Stimulated activated CD4-positive, alpha-beta T cell treated with anti-CD3 and anti-CD28 coated beads, Interleukin-15, amount 100 ng/mL, for 24 hours (primary cell): ENCODE measurements at regions not wholly inside any gene's neighbourhood (a gene's known extent, or its start where the extent isn't known, plus 50 kb on each side); places are given as distances from the start of the nearest gene placed in this dataset.

ENCODE experiments used
- DNase-seq: peaks from one replicate; pipeline ENCODE4 v3.0.0-alpha.2; 2020

DNA sequence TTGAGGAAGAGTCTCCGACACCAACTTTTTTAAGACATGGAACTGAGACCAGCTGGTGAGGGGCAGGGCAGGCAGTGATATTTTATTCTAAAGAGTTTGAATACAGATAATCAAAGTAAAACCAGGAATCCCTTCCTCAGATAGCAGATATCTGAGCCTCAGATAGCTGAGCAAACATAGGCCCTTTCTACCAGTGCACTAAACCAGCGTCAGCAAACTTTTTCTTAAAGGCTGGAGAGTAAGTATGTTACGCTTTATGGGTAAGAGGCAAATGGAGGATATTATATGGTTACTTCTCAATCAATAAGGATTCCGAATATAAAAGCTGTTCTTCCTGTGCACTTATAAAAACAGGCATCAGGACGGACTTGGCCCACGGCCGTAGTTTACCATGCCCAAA, 73.9 kb downstream of the WNT5A start:
- DNase-seq, result no peak

DNA sequence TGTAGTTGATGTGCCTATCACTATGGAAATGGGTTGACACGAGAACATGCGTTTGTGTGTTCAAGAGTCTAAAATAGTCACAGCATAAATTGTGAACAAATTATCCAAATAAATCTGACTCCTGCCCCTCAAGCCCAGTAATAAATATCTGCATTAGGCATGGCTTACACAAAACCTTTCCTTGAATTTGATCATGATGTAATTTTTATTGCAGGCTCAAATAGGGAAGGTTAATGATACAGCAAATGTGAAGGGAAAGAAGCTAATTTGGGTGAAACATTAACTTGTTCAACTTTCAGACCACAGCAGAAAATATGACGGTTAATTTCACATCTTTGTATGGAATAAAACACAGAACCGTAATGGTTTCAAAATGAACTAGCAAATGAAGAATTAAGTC, 74.6 kb downstream of the WNT5A start:
- DNase-seq, result no peak

DNA sequence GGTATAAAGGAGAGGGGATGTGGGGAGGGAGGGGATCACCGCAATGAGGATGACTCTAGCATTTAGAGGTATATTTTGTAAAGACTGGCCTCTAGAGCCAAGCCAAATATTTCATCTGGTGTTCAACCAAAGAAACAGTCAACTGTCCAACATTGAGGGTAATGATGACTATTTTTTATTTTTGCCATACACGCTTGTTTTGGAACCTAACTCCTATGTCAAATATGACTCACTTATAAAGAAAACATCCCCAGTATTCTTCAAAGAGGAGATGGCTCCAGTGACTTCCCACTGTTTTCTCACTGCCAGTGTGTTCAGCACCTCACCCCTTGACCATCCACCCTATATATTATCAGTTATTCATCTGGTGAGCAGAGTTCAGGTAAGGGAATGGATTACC, 77.3 kb downstream of the WNT5A start:
- no peak for DNase-seq

DNA sequence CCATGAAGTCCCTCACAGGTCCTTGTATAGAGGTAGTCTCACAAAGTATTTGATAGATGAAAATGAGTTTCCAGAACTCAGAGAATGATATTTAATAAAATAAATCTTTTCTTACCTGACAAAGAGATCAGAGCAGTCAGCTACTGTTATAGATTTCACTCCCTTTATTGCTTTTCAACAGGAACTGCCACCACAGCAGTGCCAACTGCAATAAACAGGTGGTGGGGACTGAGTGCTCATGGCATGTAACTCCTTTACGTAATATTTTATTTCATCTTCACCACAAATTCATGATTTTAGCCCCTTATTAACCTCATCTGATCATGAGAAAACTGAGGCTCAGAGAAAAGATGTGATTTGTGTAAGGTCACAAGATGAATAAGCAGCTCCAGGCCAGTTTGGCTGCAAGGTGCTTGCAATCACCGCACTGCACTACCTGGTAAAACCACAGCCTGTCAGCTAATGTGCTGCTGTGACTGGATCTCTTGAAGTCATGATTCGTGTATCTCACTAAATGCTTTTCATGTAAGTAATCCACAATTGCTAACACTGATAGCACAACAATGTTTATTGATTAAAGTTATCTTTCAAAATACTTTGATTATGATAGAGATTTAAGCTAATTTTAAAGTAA, 78.8 kb downstream of the WNT5A start:
- no peak for DNase-seq

DNA sequence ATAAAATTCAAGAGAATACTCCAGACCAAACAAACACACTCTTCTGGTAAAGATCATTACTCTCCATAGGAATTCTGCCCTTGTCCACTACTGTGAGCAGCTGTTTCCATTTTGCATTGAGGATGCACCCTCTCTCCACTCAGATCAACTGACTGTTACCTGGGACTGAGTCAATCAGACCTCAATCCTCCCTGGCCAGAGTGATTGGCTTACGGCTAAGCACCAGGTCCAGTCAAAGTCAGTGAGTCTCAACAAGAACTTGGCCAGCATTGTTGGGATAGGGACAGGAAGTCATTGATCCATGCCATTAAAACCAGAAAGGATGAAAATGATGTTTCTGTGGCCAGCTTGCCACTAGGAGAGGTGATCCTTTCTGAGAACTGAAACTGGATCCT, 79.7 kb downstream of the WNT5A start:
- DNase-seq, result no peak

DNA sequence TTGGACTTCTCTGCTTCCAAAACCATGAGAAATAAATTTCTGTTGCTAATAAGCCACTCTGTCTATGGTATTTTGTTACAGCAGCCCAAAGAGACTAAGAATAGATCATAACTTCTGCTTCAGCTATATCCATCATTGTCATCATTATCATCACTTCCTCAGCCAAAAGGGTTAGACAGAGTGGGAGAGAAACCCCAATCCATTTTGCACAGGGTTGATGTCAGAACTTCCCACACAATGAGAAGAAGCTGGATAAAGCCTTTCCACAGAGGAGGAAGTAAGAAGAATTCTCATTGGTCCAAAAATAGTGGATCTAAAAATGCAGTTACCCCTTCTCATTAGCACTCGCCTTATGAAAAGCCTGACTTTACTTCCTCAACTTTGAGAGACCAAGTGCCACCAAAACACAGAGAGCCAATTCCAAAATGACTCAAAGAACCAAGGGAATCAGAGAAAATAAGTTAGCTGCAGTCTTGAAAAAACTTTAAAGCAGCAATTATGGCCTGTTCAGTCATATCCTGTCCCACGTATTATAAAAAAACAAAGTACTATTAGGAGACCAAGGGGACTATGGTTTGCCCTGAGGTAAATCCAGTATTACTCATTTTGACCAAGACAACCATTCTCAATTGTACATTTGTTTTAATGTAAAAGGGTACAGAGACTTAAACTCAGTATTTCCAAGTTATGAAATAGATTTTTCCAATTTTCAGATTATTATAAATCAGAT, 80.2 kb downstream of the WNT5A start:
- DNase-seq, result no peak

DNA sequence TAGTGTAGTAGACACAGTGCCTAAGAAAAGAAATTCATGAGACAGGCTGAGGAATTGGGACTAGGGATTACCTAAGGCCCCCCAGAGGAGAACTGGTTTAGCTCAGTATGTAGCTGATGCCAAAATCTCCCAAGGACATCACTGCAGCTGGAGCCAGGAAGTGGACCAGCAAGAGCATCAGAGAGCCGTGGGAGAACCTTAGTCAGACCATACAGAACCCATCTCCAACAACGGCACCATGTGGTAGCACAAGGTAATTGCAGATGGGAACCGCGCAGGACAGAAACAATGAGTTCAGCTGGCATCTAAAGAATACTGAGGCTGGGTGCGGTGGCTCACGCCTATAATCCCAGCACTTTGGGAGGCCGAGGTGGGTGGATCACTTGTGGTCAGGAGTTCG, 81.7 kb downstream of the WNT5A start:
- peak; percentile 6 for DNase-seq

DNA sequence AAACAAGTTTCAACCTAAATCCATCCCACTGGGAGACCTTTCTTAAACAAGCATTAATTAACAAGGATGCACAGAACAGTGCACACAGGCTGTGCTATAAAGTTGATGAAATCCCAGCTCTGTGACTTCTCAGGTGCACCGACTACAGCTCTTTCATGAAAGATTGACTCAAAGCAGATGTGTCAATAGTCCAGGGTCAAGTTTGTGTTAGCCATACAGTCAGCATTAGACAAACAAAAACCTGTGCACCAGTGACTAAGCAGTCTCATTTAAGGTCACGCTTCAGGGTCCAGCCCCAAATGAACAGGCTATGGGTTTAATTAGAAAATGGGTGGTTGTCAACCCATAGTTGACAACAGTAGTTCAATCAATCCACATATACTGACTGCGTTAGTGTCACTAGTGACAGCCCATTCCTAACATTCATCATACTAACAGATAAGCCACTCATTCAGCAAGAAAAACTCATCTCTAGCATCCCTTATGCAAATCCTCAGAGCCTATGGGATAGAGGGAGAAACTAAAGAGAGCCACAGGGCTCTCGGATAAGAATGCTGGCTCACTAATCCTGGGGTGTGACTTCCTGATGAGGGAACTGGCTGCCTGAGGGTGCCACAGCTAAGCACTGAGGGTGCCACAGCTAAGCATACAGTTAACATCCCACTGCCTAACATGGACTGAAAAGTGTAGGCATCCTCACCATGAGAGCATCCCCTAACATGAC, 84.1 kb downstream of the WNT5A start:
- DNase-seq, result no peak

DNA sequence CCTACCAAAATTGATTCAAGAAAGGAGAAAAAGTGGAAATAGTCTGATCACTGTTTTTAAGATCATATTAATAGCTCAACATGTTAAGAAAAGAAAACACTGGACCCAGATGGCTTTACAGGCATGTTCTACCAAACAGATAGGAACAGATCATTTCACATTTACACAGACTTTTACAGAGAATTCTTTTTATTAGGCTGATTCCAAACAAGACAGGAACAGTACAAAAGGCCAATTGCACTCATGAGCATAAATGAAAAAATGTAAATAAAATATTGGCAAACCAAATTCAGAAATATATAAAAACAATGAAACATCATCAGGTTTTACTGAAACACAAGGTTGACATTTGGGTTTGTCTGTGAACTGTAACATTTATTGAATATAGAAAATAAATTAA, 106.5 kb downstream of the WNT5A start:
- DNase-seq, result no peak

DNA sequence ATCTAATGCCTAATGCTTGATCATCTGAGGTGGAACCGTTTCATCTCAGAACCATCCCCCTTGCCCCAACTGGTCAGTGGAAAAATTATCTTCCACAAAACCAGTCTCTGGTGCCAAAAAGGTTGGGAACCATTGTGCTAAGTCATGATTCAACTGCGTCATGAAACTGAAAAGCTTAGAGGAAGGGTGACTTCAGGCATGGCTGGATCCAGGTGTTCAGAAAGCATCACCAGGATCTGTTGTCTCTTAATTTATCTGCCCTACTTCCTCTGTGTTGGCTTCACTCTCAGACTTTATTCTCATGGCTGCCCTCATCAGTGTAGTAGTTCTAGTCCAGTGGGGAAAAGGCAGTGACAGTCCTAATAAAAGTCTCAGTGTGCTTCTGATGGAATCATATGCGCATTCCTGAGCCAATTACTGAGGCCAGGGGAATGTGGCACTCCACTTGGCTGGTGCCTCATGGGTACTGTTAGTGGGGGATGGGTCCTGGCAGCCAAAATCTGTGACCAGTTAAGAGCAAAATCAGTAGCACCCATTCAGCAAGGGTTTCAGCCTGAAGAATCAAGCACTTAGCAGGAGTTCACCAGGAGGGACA, 110.3 kb downstream of the WNT5A start:
- DNase-seq, result no peak

DNA sequence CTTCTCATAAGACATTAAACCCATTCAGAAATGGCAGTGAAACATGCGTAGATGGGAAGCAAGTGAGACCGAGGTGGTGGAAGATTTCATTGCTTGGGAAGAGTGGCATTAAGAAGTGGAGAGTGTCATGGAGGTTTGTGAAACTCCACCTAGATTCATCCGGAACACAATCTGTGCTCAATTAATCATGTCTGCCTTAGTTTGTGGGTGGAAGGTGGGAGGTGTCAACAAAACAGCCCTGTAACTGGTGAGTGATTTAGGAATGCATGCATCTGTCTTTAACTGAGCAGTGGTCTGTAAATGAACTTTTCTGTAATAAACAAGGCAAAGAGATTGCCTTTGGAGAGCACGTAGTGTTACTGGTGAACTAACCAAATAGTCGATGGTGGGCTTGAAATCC, 113.7 kb downstream of the WNT5A start:
- DNase-seq, result no peak

DNA sequence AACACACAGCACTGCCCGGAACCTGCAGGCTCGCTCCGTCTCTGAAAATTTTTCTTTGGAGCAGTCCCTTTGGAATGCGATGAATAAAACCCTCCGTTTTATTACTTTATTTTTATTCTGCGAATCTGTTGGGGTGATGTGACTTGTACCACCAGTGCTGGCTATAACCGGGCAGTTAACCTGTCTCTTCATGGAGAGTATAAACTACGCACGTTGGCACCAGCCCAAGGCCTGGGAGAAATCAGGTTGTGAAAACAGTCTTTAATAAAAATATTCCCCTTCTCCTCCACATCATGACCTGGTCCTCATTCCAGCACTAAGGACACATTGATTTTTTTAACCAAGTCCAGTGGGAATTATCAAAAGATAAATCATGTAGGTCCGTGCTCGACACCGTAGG, 116.8 kb downstream of the WNT5A start:
- DNase-seq, result no peak

DNA sequence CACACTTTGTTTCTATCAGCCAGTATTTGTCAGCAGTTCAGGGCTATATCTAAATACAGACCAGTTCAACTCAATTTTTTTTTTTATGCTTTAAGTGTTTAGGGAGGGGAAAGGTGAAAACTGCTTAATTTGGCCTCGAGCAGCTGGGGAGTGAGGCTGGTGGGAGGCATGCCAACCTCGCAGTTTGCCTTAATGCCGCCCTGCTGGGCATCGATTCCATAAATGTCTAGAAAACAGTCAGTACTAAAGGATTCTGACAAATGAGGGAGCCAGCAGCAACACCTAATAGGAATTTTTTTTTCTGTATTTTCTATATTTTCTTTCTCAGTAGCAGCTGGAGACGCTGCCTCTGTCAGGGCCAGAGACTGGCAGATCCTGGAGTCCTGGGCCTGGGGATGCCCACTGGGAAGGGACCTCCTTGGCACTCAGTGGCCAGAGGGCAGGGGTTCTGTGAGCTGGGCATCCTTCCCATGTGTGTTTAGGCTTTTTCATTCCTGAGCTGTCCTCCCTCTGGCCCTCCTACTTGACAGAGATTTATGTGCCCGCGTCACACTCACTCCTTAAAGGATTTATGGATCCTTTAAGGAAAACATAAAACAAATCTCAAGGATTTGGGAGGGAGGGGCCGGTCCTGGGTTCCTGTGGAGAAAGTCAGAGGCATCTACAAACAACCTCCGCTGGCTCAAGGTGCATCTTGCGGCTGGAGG, 117.8 kb downstream of the WNT5A start:
- no peak for DNase-seq

DNA sequence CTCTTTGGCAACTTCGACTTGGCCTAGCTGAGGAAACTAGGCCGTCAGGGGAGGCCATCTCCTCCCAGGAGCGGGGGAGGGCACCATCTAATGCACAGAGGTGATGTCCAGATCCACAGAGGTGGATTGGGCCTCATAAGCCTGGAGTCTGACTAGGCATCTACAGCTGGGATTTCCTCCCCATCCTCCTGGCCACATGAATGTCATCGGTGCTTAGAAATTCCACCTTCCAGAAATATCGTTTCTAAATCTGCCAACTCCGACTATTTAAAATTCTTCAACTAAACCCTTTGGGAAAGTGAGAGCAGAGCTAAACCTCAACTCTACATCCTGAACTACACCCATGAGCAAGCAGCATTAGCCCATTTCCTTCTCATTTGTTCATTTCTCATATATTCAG, 118.7 kb downstream of the WNT5A start:
- no peak for DNase-seq

DNA sequence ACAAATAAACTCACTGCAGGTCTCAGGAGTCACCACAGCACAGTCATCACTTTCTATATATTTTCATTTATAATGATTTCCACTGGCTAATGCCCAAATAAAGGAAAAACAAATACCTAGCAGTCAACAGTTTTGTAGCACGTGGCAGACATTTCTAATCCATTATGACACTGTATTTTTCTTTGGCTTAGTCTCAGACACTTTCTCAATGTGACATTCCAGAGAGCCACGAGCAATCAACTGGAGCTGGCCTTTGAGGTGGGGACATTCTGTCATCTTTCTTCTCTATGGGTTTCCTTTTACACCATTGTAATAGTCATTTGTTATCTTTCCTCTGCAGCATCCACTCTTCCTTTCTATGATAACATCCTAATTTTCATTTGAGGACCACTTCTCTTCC, 119.7 kb downstream of the WNT5A start:
- no peak for DNase-seq

DNA sequence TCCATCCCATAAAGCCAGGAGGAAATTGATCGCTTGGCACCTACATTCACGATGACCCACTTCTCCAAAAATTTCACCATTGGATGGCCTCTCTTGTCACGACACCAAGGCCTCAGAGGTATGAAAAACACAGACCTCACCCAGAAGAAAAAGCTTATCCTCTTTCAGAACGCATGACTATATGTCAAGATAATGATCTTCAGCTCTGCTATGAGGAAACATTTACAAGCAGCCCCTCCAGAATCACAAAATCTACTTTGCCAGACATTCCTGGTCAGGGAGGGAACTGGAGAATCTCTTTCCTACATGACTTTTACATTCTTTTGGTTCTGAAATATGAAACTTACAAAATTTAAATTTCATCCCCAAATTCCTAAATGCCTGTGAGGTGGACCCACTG, 122.7 kb downstream of the WNT5A start:
- DNase-seq, result no peak

DNA sequence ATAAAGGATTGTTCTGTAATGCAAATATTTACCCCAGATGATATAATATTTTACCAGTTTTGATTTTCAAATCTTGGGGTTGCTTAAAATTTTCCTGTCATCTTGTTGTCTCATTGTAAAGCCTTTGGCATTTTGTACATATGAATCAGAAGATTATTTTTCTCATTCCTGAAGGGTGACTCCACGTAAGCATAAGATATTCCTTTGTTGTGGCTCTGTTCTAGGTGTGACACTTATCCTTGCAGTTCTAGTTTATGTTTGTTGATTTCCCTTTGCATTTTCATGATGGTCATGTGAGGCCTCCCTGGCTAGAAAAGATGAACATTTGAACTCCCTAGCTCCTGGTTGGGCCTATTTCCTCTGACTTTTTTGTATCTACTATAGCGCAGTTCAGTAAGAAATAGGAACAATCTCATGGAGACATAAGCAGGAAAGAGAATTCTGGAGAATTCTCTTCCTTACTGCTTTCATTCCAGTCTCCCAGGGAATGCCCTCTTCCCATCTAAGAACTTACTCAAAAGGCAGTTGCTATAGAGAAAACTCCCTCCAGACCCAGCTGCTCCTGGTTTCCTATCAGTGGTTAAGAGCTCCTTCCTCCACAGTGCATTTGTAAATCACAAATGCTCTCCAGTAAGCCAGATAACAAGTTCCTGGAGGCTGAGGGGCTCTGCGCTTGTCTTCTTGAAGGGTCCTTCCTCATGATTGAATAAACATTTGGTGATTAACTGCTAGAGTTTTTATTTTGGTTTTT, 124.7 kb downstream of the WNT5A start:
- DNase-seq, result no peak

DNA sequence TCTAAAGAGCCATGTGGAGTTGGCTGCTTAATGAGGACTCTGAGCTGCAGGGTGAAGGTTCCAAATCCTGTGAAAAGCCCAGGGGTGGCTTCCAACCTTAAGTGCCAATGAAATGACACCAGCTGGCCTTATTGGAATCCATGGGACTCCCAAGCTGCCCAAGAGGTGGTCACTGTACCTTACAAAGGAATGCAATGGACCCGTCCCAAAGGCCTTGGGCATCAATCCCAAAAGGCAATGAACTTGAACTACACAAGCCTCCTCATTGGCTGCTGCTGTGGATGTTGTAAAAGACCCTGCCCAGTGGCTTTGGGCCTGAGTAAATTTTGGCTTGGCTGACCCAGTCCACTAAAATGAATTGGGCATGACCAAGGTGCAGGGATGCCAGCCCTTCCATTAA, 129.3 kb downstream of the WNT5A start:
- no peak for DNase-seq

DNA sequence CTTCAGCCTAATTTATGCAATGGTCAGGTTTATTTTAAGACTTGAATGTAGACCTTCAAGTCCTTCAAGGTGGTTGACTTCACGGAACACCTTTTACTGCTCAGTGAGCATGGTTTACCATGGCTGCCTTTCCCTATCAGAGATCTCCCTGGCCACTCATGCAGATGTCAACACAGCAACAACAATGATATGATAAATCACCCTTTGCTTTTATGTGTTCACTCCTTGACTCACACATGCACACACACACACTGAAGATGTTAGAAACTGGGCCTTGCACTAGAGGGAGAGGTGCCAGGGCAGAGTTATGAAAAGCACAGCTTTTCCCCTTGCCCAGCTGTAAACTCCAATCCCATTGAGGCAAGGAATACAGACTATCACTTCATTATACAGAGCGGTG, 134.4 kb downstream of the WNT5A start:
- no peak for DNase-seq

DNA sequence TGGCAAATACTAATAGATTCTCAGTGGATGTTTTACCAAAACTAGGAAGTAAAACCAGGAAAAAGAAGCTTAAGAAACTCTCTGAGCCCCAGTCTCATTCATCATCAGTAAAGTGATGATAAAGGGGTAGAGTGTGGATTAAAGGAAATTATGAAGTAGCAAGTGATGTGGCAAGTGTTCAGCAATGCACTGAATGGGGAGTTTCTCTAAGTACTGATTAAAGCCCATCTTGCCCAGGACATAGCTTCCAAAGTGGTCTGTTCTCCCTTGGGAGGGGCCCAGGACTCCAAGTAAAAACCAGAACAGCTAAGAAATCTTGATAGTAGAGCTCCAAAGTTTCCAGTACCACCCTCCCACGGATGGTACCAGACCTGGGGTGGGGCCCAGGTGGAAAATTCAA, 137.3 kb downstream of the WNT5A start:
- no peak for DNase-seq

DNA sequence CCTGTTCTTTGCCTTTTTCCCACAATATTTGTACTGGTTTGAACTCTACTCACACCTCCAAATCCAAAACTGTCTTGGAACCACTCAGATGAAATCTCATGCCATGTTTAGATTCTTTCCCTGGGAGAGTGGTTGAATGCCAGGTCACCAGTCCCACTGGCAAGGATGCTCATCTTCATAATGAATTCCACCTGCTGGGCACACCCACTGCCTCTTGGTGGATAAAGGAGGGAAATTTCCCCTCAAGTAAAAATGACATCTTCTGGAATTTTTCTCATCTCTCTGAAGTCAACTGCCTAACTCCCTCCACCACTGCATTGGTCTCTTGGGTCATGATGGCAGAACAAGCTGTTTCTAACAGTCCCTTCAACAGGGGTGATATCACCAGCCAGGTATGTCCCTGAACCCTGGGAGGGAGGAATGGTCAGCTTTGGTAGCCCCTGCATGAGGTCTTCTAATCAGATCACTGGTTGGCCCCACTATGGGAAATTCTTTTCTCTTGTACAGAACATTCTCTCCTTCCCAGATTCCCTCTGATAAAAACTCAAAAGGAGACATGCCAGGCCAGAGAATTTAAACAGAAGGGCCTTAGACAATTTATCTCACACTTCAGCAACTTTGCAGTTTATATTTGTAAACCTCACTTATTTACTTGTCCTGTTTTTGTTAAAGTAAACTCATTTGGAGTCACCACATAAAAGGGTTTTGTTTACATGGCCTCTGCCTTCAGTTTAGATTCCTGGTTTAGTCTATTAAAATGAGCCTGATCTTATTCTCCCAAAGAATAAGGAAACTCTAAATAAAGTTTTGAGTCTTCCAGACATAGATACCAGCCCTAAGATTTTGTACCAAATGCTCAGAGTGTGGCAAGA, 143.4 kb downstream of the WNT5A start:
- DNase-seq, result no peak
